ENCODE measurements at regions not wholly inside any gene's neighbourhood (a gene's known extent, or its start where the extent isn't known, plus 50 kb on each side); places are given as distances from the start of the nearest gene placed in this dataset.

- DNase-seq (ENCODE audit: low spot score): no peak
- Histone ChIP-seq H3K9me3 (ENCODE audit: low read depth, low read length, poor library complexity, severe bottlenecking) (no peaks in the 10 kb centered on the region), H3K4me3 (ENCODE audit: low read depth, low read length, poor library complexity, severe bottlenecking) (no peak overlapping the region), H3K4me1 (ENCODE audit: insufficient read depth, low read length, poor library complexity, severe bottlenecking) (no peaks in the 10 kb centered on the region), H3K36me3 (ENCODE audit: insufficient read depth, low read length, poor library complexity, severe bottlenecking) (no peaks in the 10 kb centered on the region), H3K27ac (ENCODE audit: low read depth, low read length, poor library complexity, severe bottlenecking) (no peak overlapping the region), H3K27me3 (replicated peaks; ENCODE audit: insufficient read depth, low read depth, low read length, poor library complexity) (no peaks in the 10 kb centered on the region)
- CTCF ChIA-PET: no interaction called here
- no peak for TF ChIP-seq EZH2 (IDR thresholded peaks at IDR 0.05; ENCODE audit: borderline replicate concordance, low read depth, low read length, poor library complexity, severe bottlenecking)
- no peak for TF ChIP-seq CTCF (conservative IDR thresholded peaks at IDR 0.05; ENCODE audit: low read depth, low read length)
- POLR2A ChIA-PET (ENCODE audit: low non-redundant PET): no interaction called here
- no TSS peak for BruUV-seq (replicated peaks)
- intact Hi-C loops (cut with micrococcal nuclease; ENCODE audit: unreplicated experiment): no loop called here
Observed at GRCh38 chr17:70535986-70536385, 366.7 kb downstream of the KCNJ2 start.

GRCh38 chr17:70539132-70539924 is 370.0 kb downstream of the KCNJ2 start:
- no peak for DNase-seq (ENCODE audit: low spot score)
- Histone ChIP-seq H3K4me1 (ENCODE audit: insufficient read depth, low read length, poor library complexity, severe bottlenecking) (no peaks in the 10 kb centered on the region), H3K4me3 (ENCODE audit: low read depth, low read length, poor library complexity, severe bottlenecking) (no peak overlapping the region), H3K27ac (ENCODE audit: low read depth, low read length, poor library complexity, severe bottlenecking) (no peak overlapping the region), H3K9me3 (ENCODE audit: low read depth, low read length, poor library complexity, severe bottlenecking) (no peaks in the 10 kb centered on the region), H3K27me3 (replicated peaks; ENCODE audit: insufficient read depth, low read depth, low read length, poor library complexity) (no peaks in the 10 kb centered on the region), H3K36me3 (ENCODE audit: insufficient read depth, low read length, poor library complexity, severe bottlenecking) (no peaks in the 10 kb centered on the region)
- BruUV-seq (replicated peaks): no TSS peak
- intact Hi-C loops (cut with micrococcal nuclease; ENCODE audit: unreplicated experiment): no loop called here
- TF ChIP-seq EZH2 (IDR thresholded peaks at IDR 0.05; ENCODE audit: borderline replicate concordance, low read depth, low read length, poor library complexity, severe bottlenecking): no peak
- TF ChIP-seq CTCF (conservative IDR thresholded peaks at IDR 0.05; ENCODE audit: low read depth, low read length): no peak
- POLR2A ChIA-PET (ENCODE audit: low non-redundant PET): no interaction called here
- CTCF ChIA-PET: no interaction called here

- CTCF ChIA-PET: no interaction called here
- intact Hi-C loops (cut with micrococcal nuclease; ENCODE audit: unreplicated experiment): no loop called here
- Histone ChIP-seq H3K4me1 (ENCODE audit: insufficient read depth, low read length, poor library complexity, severe bottlenecking) (no peaks in the 10 kb centered on the region), H3K36me3 (ENCODE audit: insufficient read depth, low read length, poor library complexity, severe bottlenecking) (no peaks in the 10 kb centered on the region), H3K4me3 (ENCODE audit: low read depth, low read length, poor library complexity, severe bottlenecking) (no peak overlapping the region), H3K27me3 (replicated peaks; ENCODE audit: insufficient read depth, low read depth, low read length, poor library complexity) (no peaks in the 10 kb centered on the region), H3K9me3 (ENCODE audit: low read depth, low read length, poor library complexity, severe bottlenecking) (no peaks in the 10 kb centered on the region), H3K27ac (ENCODE audit: low read depth, low read length, poor library complexity, severe bottlenecking) (no peak overlapping the region)
- no peak for DNase-seq (ENCODE audit: low spot score)
- no peak for TF ChIP-seq CTCF (conservative IDR thresholded peaks at IDR 0.05; ENCODE audit: low read depth, low read length)
- POLR2A ChIA-PET (ENCODE audit: low non-redundant PET): no interaction called here
- BruUV-seq (replicated peaks): no TSS peak
Observed at GRCh38 chr17:70542876-70543275, 373.5 kb downstream of the KCNJ2 start.
